OCI-LY1 (cell line): ENCODE measurements at regions not wholly inside any gene's neighbourhood (a gene's known extent, or its start where the extent isn't known, plus 50 kb on each side); places are given as distances from the start of the nearest gene placed in this dataset.

Experiments
- H2AFZ ChIP-seq: fragments of 200-600 bp; sonication (generic), shearing (Covaris generic); 2 replicates; pipeline ENCODE4 v1.6.0; 2014; ENCODE audit warnings: antibody characterized with exemption, mild to moderate bottlenecking, low read length
- H3F3A ChIP-seq: fragments of 200-600 bp; sonication (generic), shearing (Covaris generic); 2 replicates; pipeline ENCODE4 v1.6.0; 2014; ENCODE audit warnings: mild to moderate bottlenecking, antibody characterized with exemption, low read length, moderate library complexity; ENCODE audit not compliant: insufficient read depth
- H3K27ac ChIP-seq: fragments of 200-600 bp; sonication (generic); 2 replicates; pipeline ENCODE4 v1.5.1; 2014; ENCODE audit warnings: low read length, mixed run types, mild to moderate bottlenecking, low read depth; ENCODE audit not compliant: poor library complexity, severe bottlenecking
- H3K27me3 ChIP-seq: fragments of 200-600 bp; sonication (generic); 2 replicates; pipeline ENCODE4 v1.6.0; 2014; ENCODE audit warnings: antibody characterized with exemption, mild to moderate bottlenecking, low read length, moderate library complexity; ENCODE audit not compliant: insufficient read depth
- H3K36me3 ChIP-seq: fragments of 200-600 bp; sonication (generic); 2 replicates; pipeline ENCODE4 v1.6.1; 2014; ENCODE audit warnings: mild to moderate bottlenecking, antibody characterized with exemption, low read length, moderate library complexity, mixed read lengths; ENCODE audit not compliant: insufficient read depth
- H3K4me1 ChIP-seq: fragments of 200-600 bp; sonication (generic); 2 replicates; pipeline ENCODE4 v1.5.1; 2014; ENCODE audit warnings: mild to moderate bottlenecking, low read length, moderate library complexity; ENCODE audit not compliant: insufficient read depth, severe bottlenecking
- H3K4me2 ChIP-seq: fragments of 200-600 bp; sonication (generic), shearing (Covaris generic); 2 replicates; pipeline ENCODE4 v1.6.1; 2014; ENCODE audit warnings: low read length
- H3K4me3 ChIP-seq: fragments of 200-600 bp; sonication (generic); 2 replicates; pipeline ENCODE4 v1.5.1; 2014; ENCODE audit warnings: low read length, low read depth, mild to moderate bottlenecking, mixed read lengths; ENCODE audit not compliant: poor library complexity, severe bottlenecking
- H3K79me2 ChIP-seq: fragments of 200-600 bp; shearing (Covaris generic); 2 replicates; pipeline ENCODE4 v1.6.1; 2016; ENCODE audit warnings: mixed run types, low read length, mixed read lengths; ENCODE audit not compliant: insufficient read depth
- H3K9ac ChIP-seq: fragments of 200-600 bp; sonication (generic), shearing (Covaris generic); 2 replicates; pipeline ENCODE4 v1.6.1; 2014; ENCODE audit warnings: mild to moderate bottlenecking, low read length, mixed read lengths
- H3K9me2 ChIP-seq: fragments of 200-600 bp; sonication (generic), shearing (Covaris generic); 2 replicates; pipeline ENCODE4 v1.6.1; 2014; ENCODE audit warnings: low read depth, mild to moderate bottlenecking, low read length, mixed read lengths
- H3K9me3 ChIP-seq: fragments of 200-600 bp; shearing (Covaris generic); 2 replicates; pipeline ENCODE4 v1.6.1; 2014; ENCODE audit warnings: low read length, mixed read lengths
- H4K20me1 ChIP-seq: fragments of 200-600 bp; sonication (generic), shearing (Covaris generic); 2 replicates; pipeline ENCODE4 v1.6.0; 2016; ENCODE audit warnings: mild to moderate bottlenecking, low read length; ENCODE audit not compliant: insufficient read depth
- EZH2 ChIP-seq: fragments of 200-600 bp; sonication (generic), shearing (Covaris generic); IDR thresholded peaks from 2 replicates; pipeline ENCODE4 v1.8.0; 2017; ENCODE audit warnings: borderline replicate concordance, mixed run types, mild to moderate bottlenecking, antibody characterized with exemption, low read length, moderate library complexity, mixed read lengths
- TF ChIP-seq, protein P1 (sequence below): fragments of 200-600 bp; sonication (generic), shearing (Covaris generic); IDR thresholded peaks from 2 replicates; pipeline ENCODE4 v1.5.1; 2017; ENCODE audit warnings: mild to moderate bottlenecking, antibody characterized with exemption, low read length, moderate library complexity, mixed read lengths

DNA sequence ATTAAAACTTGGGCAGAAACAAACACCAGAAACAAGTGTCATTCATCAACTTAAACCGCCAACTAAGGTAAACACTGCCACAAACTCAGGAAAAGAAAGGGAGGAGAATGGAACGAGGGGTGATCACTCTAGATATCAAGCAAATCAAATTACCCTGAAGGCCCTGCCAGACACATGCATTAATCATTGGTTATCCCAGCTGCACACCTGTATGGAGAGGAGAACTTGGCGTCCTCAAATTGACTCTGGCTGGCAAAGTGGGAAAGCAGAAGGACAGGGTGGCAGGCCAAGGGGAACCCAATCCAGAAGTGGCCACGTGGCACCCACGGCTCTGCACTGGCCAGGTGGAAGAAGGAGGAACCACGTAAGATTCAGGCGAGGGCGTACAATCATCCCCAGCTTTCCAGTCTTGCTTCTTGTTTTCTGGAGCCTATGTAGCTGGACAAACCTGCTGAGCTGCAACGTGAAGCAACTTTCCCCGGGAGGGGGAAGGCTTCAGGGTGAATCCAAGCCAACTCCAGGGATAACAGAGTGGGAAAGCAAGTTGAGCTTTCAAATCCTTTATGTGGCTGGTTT lies 156.2 kb upstream of the JARID2 start:
- Histone ChIP-seq H3F3A (no peaks in the 10 kb centered on the region), H3K27me3 (no peaks in the 10 kb centered on the region), H4K20me1 (no peaks in the 10 kb centered on the region), H2AFZ (no peak overlapping the region), H3K36me3 (no peaks in the 10 kb centered on the region), H3K4me2 (no peak overlapping the region), H3K4me1 (no peaks in the 10 kb centered on the region), H3K4me3 (no peak overlapping the region), H3K9ac (no peak overlapping the region), H3K79me2 (no peaks in the 10 kb centered on the region), H3K9me2 (no peaks in the 10 kb centered on the region), H3K9me3 (no peaks in the 10 kb centered on the region), H3K27ac (no peak overlapping the region)
- TF ChIP-seq, protein P1, sequence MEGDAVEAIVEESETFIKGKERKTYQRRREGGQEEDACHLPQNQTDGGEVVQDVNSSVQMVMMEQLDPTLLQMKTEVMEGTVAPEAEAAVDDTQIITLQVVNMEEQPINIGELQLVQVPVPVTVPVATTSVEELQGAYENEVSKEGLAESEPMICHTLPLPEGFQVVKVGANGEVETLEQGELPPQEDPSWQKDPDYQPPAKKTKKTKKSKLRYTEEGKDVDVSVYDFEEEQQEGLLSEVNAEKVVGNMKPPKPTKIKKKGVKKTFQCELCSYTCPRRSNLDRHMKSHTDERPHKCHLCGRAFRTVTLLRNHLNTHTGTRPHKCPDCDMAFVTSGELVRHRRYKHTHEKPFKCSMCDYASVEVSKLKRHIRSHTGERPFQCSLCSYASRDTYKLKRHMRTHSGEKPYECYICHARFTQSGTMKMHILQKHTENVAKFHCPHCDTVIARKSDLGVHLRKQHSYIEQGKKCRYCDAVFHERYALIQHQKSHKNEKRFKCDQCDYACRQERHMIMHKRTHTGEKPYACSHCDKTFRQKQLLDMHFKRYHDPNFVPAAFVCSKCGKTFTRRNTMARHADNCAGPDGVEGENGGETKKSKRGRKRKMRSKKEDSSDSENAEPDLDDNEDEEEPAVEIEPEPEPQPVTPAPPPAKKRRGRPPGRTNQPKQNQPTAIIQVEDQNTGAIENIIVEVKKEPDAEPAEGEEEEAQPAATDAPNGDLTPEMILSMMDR, result no peak
- TF ChIP-seq EZH2, result no peak

DNA sequence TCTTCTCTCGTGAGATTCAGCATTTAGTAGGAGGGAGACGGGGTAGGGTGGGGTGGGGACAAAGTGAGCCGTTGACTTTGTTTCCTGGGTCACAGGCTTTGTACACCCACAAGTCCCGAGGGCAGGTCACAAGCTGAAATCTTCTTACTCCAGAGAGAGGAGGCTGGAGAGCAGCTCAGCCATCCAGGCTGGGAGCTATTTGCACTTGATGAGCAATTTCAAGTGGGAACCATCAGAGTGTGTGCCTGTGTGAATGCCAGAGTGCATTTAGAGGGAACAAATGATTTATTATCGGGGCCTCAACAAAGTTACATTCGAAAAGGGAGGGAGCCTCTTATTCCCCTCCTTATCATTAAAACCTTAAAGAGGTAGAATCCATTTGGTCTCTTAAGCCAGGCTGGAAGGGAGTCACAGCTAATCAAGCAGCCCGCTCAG lies 155.7 kb upstream of the JARID2 start:
- Histone ChIP-seq H3K36me3 (no peaks in the 10 kb centered on the region), H3K4me3 (no peak overlapping the region), H3K79me2 (no peaks in the 10 kb centered on the region), H3K9me2 (no peaks in the 10 kb centered on the region), H3K4me1 (no peaks in the 10 kb centered on the region), H3F3A (no peaks in the 10 kb centered on the region), H3K4me2 (no peak overlapping the region), H3K27me3 (no peaks in the 10 kb centered on the region), H3K27ac (no peak overlapping the region), H2AFZ (no peak overlapping the region), H3K9me3 (no peaks in the 10 kb centered on the region), H4K20me1 (no peaks in the 10 kb centered on the region), H3K9ac (no peak overlapping the region)
- TF ChIP-seq, protein P1, result no peak

DNA sequence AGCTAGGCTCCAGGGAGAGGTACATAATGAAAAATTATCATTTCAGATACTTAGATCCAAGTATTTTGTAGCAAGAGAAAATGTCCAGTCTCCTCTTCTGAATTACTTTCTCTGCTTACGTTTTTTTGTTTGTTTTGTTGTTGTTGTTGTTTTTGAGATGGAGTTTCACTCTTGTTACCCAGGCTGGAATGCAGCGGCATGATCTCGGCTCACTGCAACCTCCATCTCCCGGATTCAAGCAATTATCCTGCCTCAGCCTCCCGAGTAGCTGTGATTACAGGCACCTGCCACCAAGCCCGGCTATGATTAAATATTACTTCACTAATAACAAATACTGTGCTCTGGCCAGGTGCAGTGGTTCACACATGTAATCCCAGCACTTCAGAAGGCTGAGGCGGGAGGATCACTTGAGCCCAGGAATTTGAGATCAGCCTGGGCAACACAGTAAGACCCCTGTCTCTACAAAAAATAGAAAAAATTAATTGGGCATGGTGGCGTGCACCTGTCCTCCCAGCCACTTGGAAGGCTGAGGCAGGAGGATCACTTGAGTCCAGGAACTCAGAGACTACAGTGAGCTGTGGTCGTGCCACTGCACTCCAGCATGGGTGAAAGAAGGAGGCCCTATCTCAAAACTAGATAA lies 155.0 kb upstream of the JARID2 start:
- Histone ChIP-seq H3K9ac (no peak overlapping the region), H3K4me3 (no peak overlapping the region), H3K4me1 (no peaks in the 10 kb centered on the region), H3K27me3 (no peaks in the 10 kb centered on the region), H3K4me2 (no peak overlapping the region), H3K27ac (no peak overlapping the region), H2AFZ (no peak overlapping the region), H3K9me2 (no peaks in the 10 kb centered on the region), H3K36me3 (no peaks in the 10 kb centered on the region), H3F3A (no peaks in the 10 kb centered on the region), H3K79me2 (no peaks in the 10 kb centered on the region), H3K9me3 (no peaks in the 10 kb centered on the region), H4K20me1 (no peaks in the 10 kb centered on the region)
- TF ChIP-seq, protein P1, result no peak
- no peak for TF ChIP-seq EZH2
